ENCODE measurements at regions not wholly inside any gene's neighbourhood (a gene's known extent, or its start where the extent isn't known, plus 50 kb on each side); places are given as distances from the start of the nearest gene placed in this dataset.

- H3K27me3 Mint-ChIP-seq = peaks cover 4% of the 10 kb centered on the region
- intact Hi-C loops (cut with DNase I, micrococcal nuclease) = no loop called here
- no peaks in the 10 kb centered on the region for H3K27me3 ChIP-seq (ENCODE audit: control insufficient read depth in 1 of 2, insufficient read depth in 2 of 2, low read length in 2 of 2)
- no peak overlapping the region for H3K27ac Mint-ChIP-seq
- H3K4me3 Mint-ChIP-seq = no peak overlapping the region
- CTCF ChIA-PET = no interaction called here
- DNase-seq (no peak), ATAC-seq (ENCODE audit: poor library complexity) (no peak)
- no peak overlapping the region for H3K4me3 ChIP-seq (ENCODE audit: low read length)
- no peaks in the 10 kb centered on the region for H3K9me3 Mint-ChIP-seq
- POLR2A ChIA-PET = no interaction called here
- H3K4me1 ChIP-seq (ENCODE audit: insufficient read depth, low read length) = no peaks in the 10 kb centered on the region
- no peaks in the 10 kb centered on the region for H3K4me1 Mint-ChIP-seq (ENCODE audit: low read depth)
- no peaks in the 10 kb centered on the region for H3K36me3 Mint-ChIP-seq (ENCODE audit: low read depth)
- H3K36me3 ChIP-seq (ENCODE audit: insufficient read depth, low read length) = no peaks in the 10 kb centered on the region
- no peak overlapping the region for H3K27ac ChIP-seq (ENCODE audit: low read depth in 1 of 2, low read length in 2 of 2)
- TF ChIP-seq CTCF (IDR thresholded peaks at IDR 0.05) = no peak
- no peaks in the 10 kb centered on the region for H3K9me3 ChIP-seq (ENCODE audit: control insufficient read depth in 1 of 2, insufficient read depth in 1 of 2, low read length in 2 of 2)
Observed at GRCh38 chr4:157984285-157984911, 188.4 kb downstream of the GASK1B start.

- Mint-ChIP-seq H3K4me1 (ENCODE audit: low read depth) (peaks cover 5% of the 10 kb centered on the region), H3K9me3 (no peaks in the 10 kb centered on the region), H3K27me3 (peaks cover 9% of the 10 kb centered on the region), H3K27ac (no peak overlapping the region), H3K4me3 (no peak overlapping the region), H3K36me3 (ENCODE audit: low read depth) (no peaks in the 10 kb centered on the region)
- no peak for TF ChIP-seq CTCF (IDR thresholded peaks at IDR 0.05)
- no peak for ATAC-seq (ENCODE audit: poor library complexity)
- ChIA-PET POLR2A (no interaction called here), CTCF (no interaction called here)
- Histone ChIP-seq H3K27ac (ENCODE audit: low read depth in 1 of 2, low read length in 2 of 2) (no peak overlapping the region), H3K9me3 (ENCODE audit: control insufficient read depth in 1 of 2, insufficient read depth in 1 of 2, low read length in 2 of 2) (no peaks in the 10 kb centered on the region), H3K4me3 (ENCODE audit: low read length) (no peak overlapping the region), H3K4me1 (ENCODE audit: insufficient read depth, low read length) (no peaks in the 10 kb centered on the region), H3K36me3 (ENCODE audit: insufficient read depth, low read length) (no peaks in the 10 kb centered on the region), H3K27me3 (ENCODE audit: control insufficient read depth in 1 of 2, insufficient read depth in 2 of 2, low read length in 2 of 2) (no peaks in the 10 kb centered on the region)
- intact Hi-C loops (cut with DNase I, micrococcal nuclease) = no loop called here
- DNase-seq = peak in 2 of 14 experiments; percentile 23 to 25
Observed at GRCh38 chr4:157983300-157983699, 189.5 kb downstream of the GASK1B start.

GRCh38 chr4:157980158-157980557, 192.7 kb downstream of the GASK1B start:
- POLR2A ChIA-PET = no interaction called here
- peaks cover 9% of the 10 kb centered on the region for H3K27me3 Mint-ChIP-seq
- H3K9me3 Mint-ChIP-seq = no peaks in the 10 kb centered on the region
- intact Hi-C loops (cut with DNase I, micrococcal nuclease) = no loop called here
- ATAC-seq (ENCODE audit: poor library complexity) (no peak), DNase-seq (no peak)
- Histone ChIP-seq H3K9me3 (ENCODE audit: control insufficient read depth in 1 of 2, insufficient read depth in 1 of 2, low read length in 2 of 2) (no peaks in the 10 kb centered on the region), H3K27me3 (ENCODE audit: control insufficient read depth in 1 of 2, insufficient read depth in 2 of 2, low read length in 2 of 2) (no peaks in the 10 kb centered on the region), H3K4me3 (ENCODE audit: low read length) (no peak overlapping the region), H3K36me3 (ENCODE audit: insufficient read depth, low read length) (no peaks in the 10 kb centered on the region), H3K27ac (ENCODE audit: low read depth in 1 of 2, low read length in 2 of 2) (no peak overlapping the region), H3K4me1 (ENCODE audit: insufficient read depth, low read length) (no peaks in the 10 kb centered on the region)
- H3K27ac Mint-ChIP-seq = no peak overlapping the region
- CTCF ChIA-PET = no interaction called here
- H3K4me1 Mint-ChIP-seq (ENCODE audit: low read depth) = peaks cover 5% of the 10 kb centered on the region
- no peaks in the 10 kb centered on the region for H3K36me3 Mint-ChIP-seq (ENCODE audit: low read depth)
- H3K4me3 Mint-ChIP-seq = no peak overlapping the region
- no peak for TF ChIP-seq CTCF (IDR thresholded peaks at IDR 0.05)
